ENCODE measurements at regions not wholly inside any gene's neighbourhood (a gene's known extent, or its start where the extent isn't known, plus 50 kb on each side); places are given as distances from the start of the nearest gene placed in this dataset.
A peak's percentile ranks its signal among the peaks of the same experiment; 100 is the strongest.

DNA sequence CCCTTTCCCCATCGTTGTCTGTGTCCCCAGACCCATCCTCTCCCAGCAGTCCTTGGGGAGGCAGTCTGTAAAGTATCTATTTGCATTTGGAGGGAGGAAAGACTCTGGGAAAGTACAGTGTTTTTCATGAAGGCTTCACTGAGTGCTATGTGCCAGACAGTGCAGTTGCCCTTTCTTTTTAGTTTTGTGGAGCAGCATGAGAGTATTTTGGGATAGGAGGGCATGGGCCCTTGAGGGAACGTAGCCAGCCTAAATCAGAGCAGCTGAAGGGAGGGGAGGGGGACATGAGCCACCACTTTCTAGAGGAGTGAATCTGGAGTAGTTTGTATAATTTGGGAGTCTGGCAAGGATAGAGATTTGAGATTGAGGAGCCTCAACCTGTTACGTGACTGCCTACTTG, 404.0 kb upstream of the KAZN start:
- no peak for DNase-seq (ENCODE audit: low read depth)
- TF ChIP-seq, protein P1, sequence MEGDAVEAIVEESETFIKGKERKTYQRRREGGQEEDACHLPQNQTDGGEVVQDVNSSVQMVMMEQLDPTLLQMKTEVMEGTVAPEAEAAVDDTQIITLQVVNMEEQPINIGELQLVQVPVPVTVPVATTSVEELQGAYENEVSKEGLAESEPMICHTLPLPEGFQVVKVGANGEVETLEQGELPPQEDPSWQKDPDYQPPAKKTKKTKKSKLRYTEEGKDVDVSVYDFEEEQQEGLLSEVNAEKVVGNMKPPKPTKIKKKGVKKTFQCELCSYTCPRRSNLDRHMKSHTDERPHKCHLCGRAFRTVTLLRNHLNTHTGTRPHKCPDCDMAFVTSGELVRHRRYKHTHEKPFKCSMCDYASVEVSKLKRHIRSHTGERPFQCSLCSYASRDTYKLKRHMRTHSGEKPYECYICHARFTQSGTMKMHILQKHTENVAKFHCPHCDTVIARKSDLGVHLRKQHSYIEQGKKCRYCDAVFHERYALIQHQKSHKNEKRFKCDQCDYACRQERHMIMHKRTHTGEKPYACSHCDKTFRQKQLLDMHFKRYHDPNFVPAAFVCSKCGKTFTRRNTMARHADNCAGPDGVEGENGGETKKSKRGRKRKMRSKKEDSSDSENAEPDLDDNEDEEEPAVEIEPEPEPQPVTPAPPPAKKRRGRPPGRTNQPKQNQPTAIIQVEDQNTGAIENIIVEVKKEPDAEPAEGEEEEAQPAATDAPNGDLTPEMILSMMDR (IDR thresholded peaks at IDR 0.05; ENCODE audit: low read length, missing control alignments): no peak
- H3K4me3 ChIP-seq (replicated peaks; ENCODE audit: low read depth, low read length): no peak overlapping the region

- TF ChIP-seq, protein P1 (IDR thresholded peaks at IDR 0.05; ENCODE audit: low read length, missing control alignments): no peak
- DNase-seq (ENCODE audit: low read depth): no peak
Measured at GRCh38 chr1:14205066-14205465, 393.4 kb upstream of the KAZN start.

GRCh38 chr1:14215151-14215550, 383.3 kb upstream of the KAZN start:
- H3K4me3 ChIP-seq (replicated peaks; ENCODE audit: low read depth, low read length): no peak overlapping the region
- TF ChIP-seq, protein P1 (IDR thresholded peaks at IDR 0.05; ENCODE audit: low read length, missing control alignments): no peak
- DNase-seq (ENCODE audit: low read depth): no peak

More at GRCh38 chr1:14205066-14205465, 393.4 kb upstream of the KAZN start:
- H3K4me3 ChIP-seq (replicated peaks; ENCODE audit: low read depth, low read length): no peak overlapping the region

- DNase-seq (ENCODE audit: low read depth): peak; percentile 2
- TF ChIP-seq, protein P1 (IDR thresholded peaks at IDR 0.05; ENCODE audit: low read length, missing control alignments): no peak
Measured at GRCh38 chr1:14217384-14217783, 381.1 kb upstream of the KAZN start.

DNA sequence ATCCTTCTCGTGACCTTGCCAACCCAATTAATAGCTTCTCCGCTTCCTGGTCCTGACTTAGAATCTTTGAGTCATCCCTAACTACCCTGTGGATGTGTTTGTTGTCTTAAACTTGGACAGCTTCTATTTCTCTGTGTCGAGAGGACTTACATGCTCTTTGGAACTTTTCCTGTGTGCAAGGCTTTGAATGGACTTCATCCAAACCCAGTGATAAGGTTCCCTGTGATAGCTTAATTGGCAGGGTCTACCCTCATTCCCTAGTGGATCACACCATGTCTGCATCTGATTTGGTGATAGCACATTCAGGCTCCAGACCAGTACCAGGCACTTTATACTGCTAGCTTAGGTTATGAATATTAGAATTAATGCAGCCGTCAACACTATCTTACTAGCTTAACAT, 378.2 kb upstream of the KAZN start:
- DNase-seq (ENCODE audit: low read depth): no peak
- TF ChIP-seq, protein P1 (IDR thresholded peaks at IDR 0.05; ENCODE audit: low read length, missing control alignments): no peak
- no peak overlapping the region for H3K4me3 ChIP-seq (replicated peaks; ENCODE audit: low read depth, low read length)

More at GRCh38 chr1:14217384-14217783, 381.1 kb upstream of the KAZN start:
- no peak overlapping the region for H3K4me3 ChIP-seq (replicated peaks; ENCODE audit: low read depth, low read length)

- no peak overlapping the region for H3K4me3 ChIP-seq (replicated peaks; ENCODE audit: low read depth, low read length)
- DNase-seq (ENCODE audit: low read depth): no peak
- TF ChIP-seq, protein P1 (IDR thresholded peaks at IDR 0.05; ENCODE audit: low read length, missing control alignments): no peak
Measured at GRCh38 chr1:14220811-14221210, 377.7 kb upstream of the KAZN start.

DNA sequence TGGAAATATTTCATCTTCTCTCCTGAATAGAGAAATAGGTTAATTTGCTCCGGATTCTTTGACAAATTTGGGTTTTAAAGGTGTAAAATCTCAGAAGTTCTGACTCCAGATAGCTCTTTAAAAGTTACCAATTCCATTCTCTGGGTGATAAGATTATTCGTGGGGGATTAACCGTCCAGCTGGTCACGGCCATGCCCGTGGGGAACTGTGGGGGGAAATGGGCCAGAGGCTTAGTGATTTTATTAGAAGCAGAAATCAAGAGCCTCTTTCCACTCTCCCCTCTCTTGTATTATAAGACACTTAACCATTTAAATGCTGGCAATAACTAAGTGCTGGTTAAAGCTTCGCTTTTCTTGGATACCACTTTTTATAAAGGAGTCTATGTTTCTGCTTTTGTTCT, 376.4 kb upstream of the KAZN start:
- TF ChIP-seq, protein P1 (IDR thresholded peaks at IDR 0.05; ENCODE audit: low read length, missing control alignments): no peak
- DNase-seq (ENCODE audit: low read depth): no peak
- no peak overlapping the region for H3K4me3 ChIP-seq (replicated peaks; ENCODE audit: low read depth, low read length)
